ENCODE measurements at regions not wholly inside any gene's neighbourhood (a gene's known extent, or its start where the extent isn't known, plus 50 kb on each side); places are given as distances from the start of the nearest gene placed in this dataset.

DNA sequence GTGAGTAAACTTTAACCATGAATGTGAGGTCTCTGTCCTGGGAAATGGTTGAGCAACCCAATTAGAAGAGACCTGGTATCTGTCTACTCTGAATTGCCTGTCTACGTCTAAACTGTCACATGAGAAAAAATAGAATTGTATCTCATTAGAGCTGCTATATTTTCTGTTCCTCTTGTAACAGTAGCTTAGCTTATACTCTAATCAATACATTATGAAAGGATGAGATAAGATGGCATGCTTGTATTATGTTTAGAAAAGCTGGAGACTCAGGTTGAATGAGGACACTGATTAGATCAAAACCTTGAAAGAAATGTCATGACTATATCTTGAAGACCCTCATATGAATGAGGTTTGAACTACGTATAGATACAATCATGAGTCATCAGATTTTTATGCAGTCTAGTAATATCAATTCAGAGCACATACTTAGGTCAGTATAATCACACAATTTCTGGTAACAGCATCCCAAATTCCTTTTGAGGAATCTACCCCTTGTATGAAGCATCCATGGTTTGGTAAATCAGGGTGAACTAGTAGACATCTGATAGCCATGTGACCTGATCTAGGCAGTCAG, 561.5 kb upstream of the CHORDC1 start:
- no peaks in the 10 kb centered on the region for H3K36me3 ChIP-seq
- no peak for ATAC-seq
- TF ChIP-seq, protein P1, sequence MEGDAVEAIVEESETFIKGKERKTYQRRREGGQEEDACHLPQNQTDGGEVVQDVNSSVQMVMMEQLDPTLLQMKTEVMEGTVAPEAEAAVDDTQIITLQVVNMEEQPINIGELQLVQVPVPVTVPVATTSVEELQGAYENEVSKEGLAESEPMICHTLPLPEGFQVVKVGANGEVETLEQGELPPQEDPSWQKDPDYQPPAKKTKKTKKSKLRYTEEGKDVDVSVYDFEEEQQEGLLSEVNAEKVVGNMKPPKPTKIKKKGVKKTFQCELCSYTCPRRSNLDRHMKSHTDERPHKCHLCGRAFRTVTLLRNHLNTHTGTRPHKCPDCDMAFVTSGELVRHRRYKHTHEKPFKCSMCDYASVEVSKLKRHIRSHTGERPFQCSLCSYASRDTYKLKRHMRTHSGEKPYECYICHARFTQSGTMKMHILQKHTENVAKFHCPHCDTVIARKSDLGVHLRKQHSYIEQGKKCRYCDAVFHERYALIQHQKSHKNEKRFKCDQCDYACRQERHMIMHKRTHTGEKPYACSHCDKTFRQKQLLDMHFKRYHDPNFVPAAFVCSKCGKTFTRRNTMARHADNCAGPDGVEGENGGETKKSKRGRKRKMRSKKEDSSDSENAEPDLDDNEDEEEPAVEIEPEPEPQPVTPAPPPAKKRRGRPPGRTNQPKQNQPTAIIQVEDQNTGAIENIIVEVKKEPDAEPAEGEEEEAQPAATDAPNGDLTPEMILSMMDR (IDR thresholded peaks at IDR 0.05): no peak
- TF ChIP-seq POLR2A (IDR thresholded peaks at IDR 0.05): no peak
- TF ChIP-seq POLR2AphosphoS5 (IDR thresholded peaks at IDR 0.05): no peak
- TF ChIP-seq EP300 (IDR thresholded peaks at IDR 0.05): no peak
- no peaks in the 10 kb centered on the region for H3K27me3 ChIP-seq
- 77 to 84% methylated on average over 2 of the region's 2 CpGs for WGBS, 2 donors (ENCODE audit: low coverage in 1 of 2)
- H3K4me3 ChIP-seq: no peak overlapping the region
- peaks cover 0 to 15% (median 0%) of the 10 kb centered on the region in 3 donors for H3K9me3 ChIP-seq
- no peaks in the 10 kb centered on the region for H3K4me1 ChIP-seq
- no peak overlapping the region for H3K27ac ChIP-seq

DNA sequence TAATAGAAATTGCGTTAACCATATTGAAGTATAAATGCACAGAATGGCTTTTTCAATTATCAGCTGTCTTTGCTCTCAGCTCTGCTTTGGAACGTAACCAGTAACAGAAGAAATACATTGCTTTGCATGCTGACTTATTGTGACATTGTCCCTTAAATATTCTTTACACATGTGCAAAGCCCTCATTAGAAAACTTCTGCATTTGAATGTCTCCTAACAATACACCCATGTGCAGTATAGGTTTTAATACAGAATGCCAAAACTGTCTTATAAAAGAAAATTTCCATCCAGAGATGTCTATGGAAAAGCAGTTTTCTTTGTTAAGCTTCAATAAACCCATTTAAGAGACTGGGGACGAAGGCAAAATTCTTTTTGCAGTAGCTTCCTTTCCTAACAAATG, 560.3 kb upstream of the CHORDC1 start:
- Histone ChIP-seq H3K36me3 (no peaks in the 10 kb centered on the region), H3K27me3 (no peaks in the 10 kb centered on the region), H3K4me1 (no peaks in the 10 kb centered on the region), H3K27ac (no peak overlapping the region), H3K9me3 (peaks cover 0 to 12% (median 0%) of the 10 kb centered on the region in 3 donors), H3K4me3 (no peak overlapping the region)
- no peak for TF ChIP-seq EP300 (IDR thresholded peaks at IDR 0.05)
- TF ChIP-seq POLR2A (IDR thresholded peaks at IDR 0.05): no peak
- no peak for TF ChIP-seq POLR2AphosphoS5 (IDR thresholded peaks at IDR 0.05)
- TF ChIP-seq, protein P1 (IDR thresholded peaks at IDR 0.05): no peak
- ATAC-seq: no peak
- 69 to 84% methylated on average over 3 of the region's 3 CpGs for WGBS, 2 donors (ENCODE audit: low coverage in 1 of 2)

DNA sequence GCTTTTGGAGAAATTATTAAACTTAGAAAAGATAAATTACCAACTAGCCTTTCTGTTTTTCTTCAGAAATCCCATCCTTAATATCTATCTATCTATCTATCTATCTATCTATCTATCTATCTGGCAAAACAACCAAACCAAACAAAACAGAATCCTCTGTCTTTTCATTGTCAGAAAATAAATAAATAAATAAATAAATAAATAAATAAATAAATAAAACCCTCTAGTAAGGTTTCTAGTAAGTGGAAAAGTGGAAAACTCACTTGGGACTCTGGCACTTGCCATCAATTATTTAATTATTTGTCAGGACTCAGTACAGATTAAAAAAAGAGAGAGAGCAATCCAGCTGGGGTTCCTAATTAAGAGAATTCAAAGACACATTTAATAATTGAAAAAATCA, 556.2 kb upstream of the CHORDC1 start:
- no peak for ATAC-seq
- H3K4me1 ChIP-seq: no peaks in the 10 kb centered on the region

DNA sequence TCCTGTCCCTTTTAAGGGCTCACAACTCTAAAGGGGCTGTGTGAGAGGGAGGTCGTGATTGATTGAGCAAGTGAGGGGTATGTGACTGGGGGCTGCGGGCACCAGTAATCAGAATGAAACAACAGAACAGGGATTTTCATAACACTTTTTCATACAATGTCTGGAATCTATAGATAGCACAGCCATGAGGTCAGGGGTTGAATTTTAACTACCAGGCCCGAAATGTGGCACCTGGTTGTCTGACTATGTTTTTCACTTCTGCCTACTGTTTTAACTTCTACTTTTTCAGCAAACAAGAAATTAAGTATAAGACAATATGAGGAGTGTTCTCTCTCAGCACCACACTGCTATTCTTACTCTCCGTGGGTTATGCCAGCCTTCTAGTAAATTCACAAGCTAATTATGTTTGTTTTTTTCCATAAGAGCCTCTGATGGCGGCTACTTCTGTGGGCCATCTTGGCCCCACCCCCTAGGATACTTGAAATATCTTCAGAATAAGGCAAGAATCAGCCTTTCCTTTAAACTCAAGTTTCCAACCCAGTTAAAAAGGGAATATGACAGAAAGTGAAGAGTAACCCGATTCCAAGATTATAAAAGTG, 552.8 kb upstream of the CHORDC1 start:
- 87 to 95% methylated on average over 4 to 6 of the region's 6 CpGs for WGBS, 2 donors (ENCODE audit: low coverage in 1 of 2)
- Histone ChIP-seq H3K27me3 (no peaks in the 10 kb centered on the region), H3K4me3 (no peak overlapping the region), H3K9me3 (peaks cover 0 to 7% (median 0%) of the 10 kb centered on the region in 3 donors), H3K36me3 (no peaks in the 10 kb centered on the region), H3K4me1 (no peaks in the 10 kb centered on the region), H3K27ac (no peak overlapping the region)
- ATAC-seq: no peak
- no peak for TF ChIP-seq POLR2A (IDR thresholded peaks at IDR 0.05)
- TF ChIP-seq, protein P1 (IDR thresholded peaks at IDR 0.05): no peak
- TF ChIP-seq POLR2AphosphoS5 (IDR thresholded peaks at IDR 0.05): no peak
- TF ChIP-seq EP300 (IDR thresholded peaks at IDR 0.05): no peak

More for the DNA sequence above, 556.2 kb upstream of the CHORDC1 start:
- no peaks in the 10 kb centered on the region for H3K36me3 ChIP-seq
- TF ChIP-seq, protein P1 (IDR thresholded peaks at IDR 0.05): no peak
- TF ChIP-seq POLR2A (IDR thresholded peaks at IDR 0.05) (no peak), POLR2AphosphoS5 (IDR thresholded peaks at IDR 0.05) (no peak), EP300 (IDR thresholded peaks at IDR 0.05) (no peak)
- no peak overlapping the region for H3K27ac ChIP-seq
- no peaks in the 10 kb centered on the region for H3K9me3 ChIP-seq
- no peaks in the 10 kb centered on the region for H3K27me3 ChIP-seq
- no peak overlapping the region for H3K4me3 ChIP-seq
